CD4-positive, CD25-positive, alpha-beta regulatory T cell (primary cell): ENCODE measurements at regions not wholly inside any gene's neighbourhood (a gene's known extent, or its start where the extent isn't known, plus 50 kb on each side); places are given as distances from the start of the nearest gene placed in this dataset.

Source experiments
- ATAC-seq, 2 donors: fragments of 150-1000 bp; cut with Tn5 transposase; one replicate each; pipeline ENCODE4 v1.10.0; 2021; ENCODE audit warnings: low read depth in 2 of 2, moderate number of reproducible peaks in 2 of 2, moderate library complexity in 1 of 2
- DNase-seq, 3 donors: peaks; one replicate each; pipeline versions ENCODE4 v3.0.0 to v3.0.0-alpha.2; 2012 to 2022; ENCODE audit warnings: mixed read lengths in 1 of 3
- H3K27ac ChIP-seq: one replicate; pipeline ENCODE4 v1.7.0; 2013; ENCODE audit warnings: mild to moderate bottlenecking, low read length; ENCODE audit not compliant: insufficient read depth, poor library complexity, severe bottlenecking
- H3K27me3 ChIP-seq: one replicate; pipeline ENCODE4 v1.7.0; 2013; ENCODE audit warnings: low read length; ENCODE audit not compliant: control insufficient read depth, insufficient read depth
- H3K36me3 ChIP-seq: one replicate; pipeline ENCODE4 v1.7.0; 2013; ENCODE audit warnings: mild to moderate bottlenecking, low read length, moderate library complexity; ENCODE audit not compliant: control insufficient read depth, insufficient read depth
- H3K4me1 ChIP-seq: 2 replicates; pipeline ENCODE4 v1.7.0; 2013; ENCODE audit warnings: mild to moderate bottlenecking, low read length; ENCODE audit not compliant: insufficient read depth, control insufficient read depth, poor library complexity, severe bottlenecking
- H3K4me3 ChIP-seq: one replicate; pipeline ENCODE4 v1.7.0; 2013; ENCODE audit warnings: low read depth, mild to moderate bottlenecking, low read length, moderate library complexity
- H3K9me3 ChIP-seq, 2 experiments: 1 replicate in 1 of 2; 2 replicates in 1 of 2; pipeline ENCODE4 v1.7.0; 2013; ENCODE audit warnings: low read length in 2 of 2, mild to moderate bottlenecking in 1 of 2, moderate library complexity in 1 of 2; ENCODE audit not compliant: control insufficient read depth in 2 of 2
- H3K27ac Mint-ChIP-seq, 3 donors: one replicate each; pipeline ENCODE4 v1.8.0; 2020 to 2022; ENCODE audit warnings: mild to moderate bottlenecking in 3 of 3, mixed read lengths in 3 of 3, moderate library complexity in 2 of 3
- H3K27me3 Mint-ChIP-seq: one replicate; pipeline ENCODE4 v1.8.0; 2022; ENCODE audit warnings: mild to moderate bottlenecking, mixed read lengths
- H3K36me3 Mint-ChIP-seq: one replicate; pipeline ENCODE4 v1.8.0; 2020; ENCODE audit warnings: mixed read lengths
- H3K4me1 Mint-ChIP-seq, 4 donors: one replicate each; pipeline ENCODE4 v1.8.0; 2020 to 2022; ENCODE audit warnings: mixed read lengths in 4 of 4, mild to moderate bottlenecking in 1 of 4
- H3K4me3 Mint-ChIP-seq, 4 donors: one replicate each; pipeline ENCODE4 v1.8.0; 2020 to 2022; ENCODE audit warnings: mild to moderate bottlenecking in 4 of 4, mixed read lengths in 4 of 4, moderate library complexity in 3 of 4
- H3K9me3 Mint-ChIP-seq, 7 donors: one replicate each; pipeline ENCODE4 v1.8.0; 2020 to 2022; ENCODE audit warnings: mixed read lengths in 7 of 7, mild to moderate bottlenecking in 3 of 7, moderate library complexity in 2 of 7

DNA sequence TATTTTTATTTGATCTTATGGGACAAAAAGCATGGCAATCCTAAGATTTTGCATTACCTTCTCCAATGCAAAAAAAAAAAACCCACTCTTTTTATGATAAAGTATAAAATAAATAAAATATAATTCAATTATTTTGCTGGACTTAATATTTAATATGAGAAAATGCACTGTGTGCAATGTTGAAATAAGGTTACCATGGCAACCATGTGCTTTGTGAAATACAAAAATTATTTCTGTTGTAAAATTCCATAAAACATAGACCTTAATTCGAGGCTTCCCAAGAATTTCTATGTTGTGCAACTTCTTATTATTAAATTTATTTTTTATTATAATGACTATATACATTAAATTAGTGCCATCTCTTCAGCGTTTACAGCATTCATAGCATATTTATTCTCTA, 989.5 kb downstream of the MRPL39 start:
- no peak overlapping the region for H3K4me3 ChIP-seq
- Mint-ChIP-seq H3K36me3 (no peaks in the 10 kb centered on the region), H3K4me3 (no peak overlapping the region), H3K27ac (no peak overlapping the region), H3K9me3 (peaks cover 0 to 11% (median 5%) of the 10 kb centered on the region in 7 donors), H3K4me1 (no peaks in the 10 kb centered on the region), H3K27me3 (no peaks in the 10 kb centered on the region)
- H3K4me1 ChIP-seq, result no peaks in the 10 kb centered on the region
- H3K36me3 ChIP-seq, result no peaks in the 10 kb centered on the region
- H3K9me3 ChIP-seq, result no peaks in the 10 kb centered on the region
- ATAC-seq (no peak), DNase-seq (no peak)
- no peaks in the 10 kb centered on the region for H3K27me3 ChIP-seq
- H3K27ac ChIP-seq, result no peak overlapping the region

DNA sequence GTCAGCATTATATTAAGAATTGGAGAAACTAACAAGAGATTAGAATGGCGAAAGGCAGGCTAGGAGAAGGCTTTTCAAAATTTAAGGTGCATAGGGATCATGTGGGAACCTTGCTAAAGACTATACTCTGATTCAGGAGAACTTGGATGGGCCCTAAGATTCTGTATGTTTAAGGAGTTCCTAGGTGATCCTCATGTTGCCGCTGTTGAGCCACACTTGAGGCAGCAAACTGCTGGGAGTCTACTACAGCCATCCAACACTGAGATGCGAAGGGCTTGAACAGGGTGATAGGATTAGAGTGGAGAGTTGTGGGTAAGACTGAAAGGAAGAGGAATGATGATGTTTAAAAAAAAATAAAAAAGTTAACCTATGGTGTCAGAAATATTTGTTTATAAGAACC, 1013.2 kb downstream of the MRPL39 start:
- no peaks in the 10 kb centered on the region for H3K9me3 ChIP-seq
- ATAC-seq (no peak), DNase-seq (no peak)
- no peaks in the 10 kb centered on the region for H3K36me3 Mint-ChIP-seq
- H3K4me1 ChIP-seq, result no peaks in the 10 kb centered on the region
- peaks cover 0 to 16% (median 7%) of the 10 kb centered on the region in 7 donors for H3K9me3 Mint-ChIP-seq
- no peak overlapping the region for H3K27ac Mint-ChIP-seq
- H3K4me3 Mint-ChIP-seq, result no peak overlapping the region
- H3K27me3 Mint-ChIP-seq, result no peaks in the 10 kb centered on the region
- no peak overlapping the region for H3K4me3 ChIP-seq
- no peaks in the 10 kb centered on the region for H3K36me3 ChIP-seq
- no peak overlapping the region for H3K27ac ChIP-seq
- no peaks in the 10 kb centered on the region for H3K27me3 ChIP-seq
- no peaks in the 10 kb centered on the region for H3K4me1 Mint-ChIP-seq

DNA sequence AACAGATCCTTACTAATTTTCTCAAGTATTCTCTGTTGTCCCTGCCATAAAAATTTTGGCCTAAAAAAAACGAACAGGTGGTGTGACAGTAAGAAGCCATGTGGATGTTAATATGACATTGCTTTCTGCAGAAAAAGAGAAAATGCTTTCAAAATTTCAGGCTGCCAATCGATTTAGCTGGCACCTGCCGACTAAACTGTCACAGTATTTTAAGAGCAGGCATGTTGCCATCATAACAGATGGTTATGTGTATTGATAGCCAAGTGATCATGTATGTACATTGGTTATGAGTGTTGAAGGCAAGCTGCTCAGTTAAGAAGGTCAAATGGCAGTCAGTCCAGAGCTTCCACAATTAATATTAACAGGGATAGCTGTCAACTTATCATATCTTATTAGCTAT, 1017.0 kb downstream of the MRPL39 start:
- H3K36me3 Mint-ChIP-seq, result no peaks in the 10 kb centered on the region
- Histone ChIP-seq H3K27ac (no peak overlapping the region), H3K36me3 (no peaks in the 10 kb centered on the region), H3K4me1 (no peaks in the 10 kb centered on the region), H3K27me3 (no peaks in the 10 kb centered on the region), H3K4me3 (no peak overlapping the region), H3K9me3 (no peaks in the 10 kb centered on the region)
- H3K4me3 Mint-ChIP-seq, result no peak overlapping the region
- no peak overlapping the region for H3K27ac Mint-ChIP-seq
- no peaks in the 10 kb centered on the region for H3K27me3 Mint-ChIP-seq
- no peak for DNase-seq
- peaks cover 3 to 15% (median 7%) of the 10 kb centered on the region in 7 donors for H3K9me3 Mint-ChIP-seq
- ATAC-seq, result no peak
- no peaks in the 10 kb centered on the region for H3K4me1 Mint-ChIP-seq

DNA sequence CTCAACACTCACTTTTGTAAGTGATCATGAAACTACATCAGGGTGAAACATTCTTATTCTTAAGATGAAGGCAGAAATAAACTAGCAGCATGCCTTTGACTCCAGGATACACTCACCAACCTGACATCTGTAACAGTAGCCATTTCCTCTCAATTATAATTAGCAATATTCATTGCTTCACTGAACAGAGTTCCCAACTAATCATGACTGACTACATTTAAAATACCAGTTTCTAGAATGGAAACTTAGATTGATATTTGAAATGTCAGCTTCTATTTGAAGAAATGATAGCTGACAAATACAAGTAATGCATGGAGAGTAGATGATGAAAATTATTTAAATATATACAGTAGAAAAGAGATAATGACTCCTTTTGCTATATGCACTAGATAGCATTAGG, 1023.8 kb downstream of the MRPL39 start:
- ATAC-seq (no peak), DNase-seq (no peak)
- no peak overlapping the region for H3K27ac Mint-ChIP-seq
- Histone ChIP-seq H3K36me3 (no peaks in the 10 kb centered on the region), H3K9me3 (no peaks in the 10 kb centered on the region), H3K27me3 (no peaks in the 10 kb centered on the region), H3K4me3 (no peak overlapping the region), H3K4me1 (no peaks in the 10 kb centered on the region), H3K27ac (no peak overlapping the region)
- peaks cover under 1 to 10% (median 6%) of the 10 kb centered on the region in 7 donors for H3K9me3 Mint-ChIP-seq
- no peak overlapping the region for H3K4me3 Mint-ChIP-seq
- H3K4me1 Mint-ChIP-seq, result no peaks in the 10 kb centered on the region
- no peaks in the 10 kb centered on the region for H3K36me3 Mint-ChIP-seq
- no peaks in the 10 kb centered on the region for H3K27me3 Mint-ChIP-seq

DNA sequence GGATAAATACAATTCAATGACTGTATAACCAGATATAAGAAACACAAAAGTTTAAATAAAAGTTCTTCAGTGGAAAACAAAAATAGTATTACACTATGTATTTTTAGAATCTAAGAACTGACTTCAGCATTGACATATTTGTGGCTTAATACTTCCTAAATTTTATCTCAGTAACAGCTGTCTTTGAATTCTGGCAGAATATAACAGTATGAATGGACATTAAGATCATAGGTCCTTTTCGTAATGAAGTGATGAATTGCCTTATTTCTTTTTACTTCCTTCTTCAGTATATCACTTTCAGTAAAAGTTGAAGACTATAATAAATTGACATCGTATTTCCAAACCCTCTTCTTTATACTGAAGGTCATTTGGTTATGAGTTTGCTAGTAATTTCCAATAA, 1030.0 kb downstream of the MRPL39 start:
- H3K4me3 Mint-ChIP-seq, result no peak overlapping the region
- H3K9me3 Mint-ChIP-seq, result peaks cover 0 to 5% (median 4%) of the 10 kb centered on the region in 7 donors
- Histone ChIP-seq H3K36me3 (no peaks in the 10 kb centered on the region), H3K4me1 (no peaks in the 10 kb centered on the region), H3K27me3 (no peaks in the 10 kb centered on the region), H3K9me3 (no peaks in the 10 kb centered on the region), H3K4me3 (no peak overlapping the region), H3K27ac (no peak overlapping the region)
- no peaks in the 10 kb centered on the region for H3K4me1 Mint-ChIP-seq
- no peaks in the 10 kb centered on the region for H3K36me3 Mint-ChIP-seq
- ATAC-seq (no peak), DNase-seq (no peak)
- no peaks in the 10 kb centered on the region for H3K27me3 Mint-ChIP-seq
- H3K27ac Mint-ChIP-seq, result no peak overlapping the region

DNA sequence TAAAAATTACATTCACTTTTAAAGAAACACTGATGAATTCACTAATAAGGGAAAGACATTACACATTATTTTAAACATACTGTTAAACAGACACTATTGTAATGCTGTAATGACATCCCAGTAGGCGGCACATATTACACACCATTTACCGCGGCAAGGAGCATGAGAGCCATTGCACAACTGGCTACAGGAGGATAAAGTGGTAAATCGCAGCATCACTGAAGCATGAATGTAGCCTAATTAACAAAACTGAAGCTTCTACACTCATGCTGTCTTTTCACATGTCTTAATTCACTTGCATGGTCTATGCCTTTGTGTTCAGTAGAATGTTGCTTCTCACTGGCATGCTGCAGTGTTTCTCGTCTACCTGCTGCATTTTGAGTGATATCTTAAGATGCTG, 1046.0 kb downstream of the MRPL39 start:
- peaks cover 0 to 35% (median 14%) of the 10 kb centered on the region in 7 donors for H3K9me3 Mint-ChIP-seq
- no peaks in the 10 kb centered on the region for H3K27me3 Mint-ChIP-seq
- no peaks in the 10 kb centered on the region for H3K4me1 Mint-ChIP-seq
- H3K27ac Mint-ChIP-seq, result no peak overlapping the region
- H3K4me3 Mint-ChIP-seq, result no peak overlapping the region
- no peaks in the 10 kb centered on the region for H3K36me3 Mint-ChIP-seq
- H3K4me3 ChIP-seq, result no peak overlapping the region
- no peak for ATAC-seq
- H3K4me1 ChIP-seq, result no peaks in the 10 kb centered on the region
- no peaks in the 10 kb centered on the region for H3K36me3 ChIP-seq
- no peak for DNase-seq
- peaks cover 0 to 5% of the 10 kb centered on the region in 2 experiments for H3K9me3 ChIP-seq
- H3K27me3 ChIP-seq, result no peaks in the 10 kb centered on the region
- no peak overlapping the region for H3K27ac ChIP-seq

DNA sequence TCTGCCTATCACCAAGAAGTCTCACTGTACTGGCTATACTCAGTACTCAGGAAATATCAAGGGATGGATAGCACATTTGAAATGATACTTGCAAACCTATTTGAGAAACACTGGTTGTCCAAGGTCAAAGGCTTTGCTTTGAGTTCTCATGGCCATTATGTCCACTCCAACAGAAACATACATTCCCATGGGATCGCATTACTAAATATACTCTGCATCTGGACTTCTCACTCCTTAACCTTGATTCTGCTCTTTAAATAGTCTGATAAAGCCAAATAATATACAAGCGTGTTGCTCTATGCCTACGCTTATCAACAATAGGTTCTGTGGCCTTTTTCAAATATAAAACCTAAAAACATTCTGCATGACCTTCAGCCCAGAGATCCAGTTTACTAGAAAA, 1054.8 kb downstream of the MRPL39 start:
- Histone ChIP-seq H3K4me3 (no peak overlapping the region), H3K9me3 (peaks cover 7 to 10% of the 10 kb centered on the region in 2 experiments), H3K4me1 (no peaks in the 10 kb centered on the region), H3K27ac (no peak overlapping the region), H3K36me3 (no peaks in the 10 kb centered on the region), H3K27me3 (no peaks in the 10 kb centered on the region)
- no peak for DNase-seq
- Mint-ChIP-seq H3K36me3 (no peaks in the 10 kb centered on the region), H3K4me3 (no peak overlapping the region), H3K9me3 (peaks cover 0 to 13% (median 8%) of the 10 kb centered on the region in 7 donors), H3K4me1 (no peaks in the 10 kb centered on the region), H3K27me3 (no peaks in the 10 kb centered on the region), H3K27ac (no peak overlapping the region)
- no peak for ATAC-seq

DNA sequence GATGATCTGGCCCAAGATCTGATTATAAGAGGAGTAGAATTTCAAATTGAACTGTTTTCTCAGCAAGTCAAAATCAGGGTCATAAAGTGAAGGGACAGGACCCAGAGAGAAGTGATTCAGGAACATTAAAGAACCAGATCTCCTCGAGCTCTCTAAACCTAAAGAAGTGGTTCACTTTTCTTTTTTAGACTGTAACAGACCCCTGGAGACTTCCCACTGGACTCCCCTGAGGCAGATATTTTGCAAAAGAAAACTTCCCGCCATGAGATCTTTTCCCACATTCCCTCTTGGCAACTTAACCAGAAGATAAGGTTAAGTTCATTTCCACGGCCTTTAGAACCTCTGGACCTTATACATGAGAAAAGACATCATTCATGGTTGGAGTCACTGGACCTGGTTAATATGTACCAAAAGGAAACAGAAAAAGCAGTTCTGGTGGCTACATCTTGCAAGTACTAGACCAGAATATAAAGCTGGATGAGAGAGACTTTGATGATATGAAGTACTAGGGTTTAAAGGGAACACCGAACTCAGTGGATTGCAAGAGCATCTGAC, 1061.4 kb downstream of the MRPL39 start:
- ATAC-seq (no peak), DNase-seq (no peak)
- no peaks in the 10 kb centered on the region for H3K4me1 Mint-ChIP-seq
- no peaks in the 10 kb centered on the region for H3K27me3 ChIP-seq
- no peak overlapping the region for H3K27ac Mint-ChIP-seq
- H3K4me3 Mint-ChIP-seq, result no peak overlapping the region
- H3K9me3 ChIP-seq, result peaks cover 0 to 1% of the 10 kb centered on the region in 2 experiments
- no peaks in the 10 kb centered on the region for H3K36me3 Mint-ChIP-seq
- peaks cover 0 to 19% (median 0%) of the 10 kb centered on the region in 7 donors for H3K9me3 Mint-ChIP-seq
- H3K27ac ChIP-seq, result no peak overlapping the region
- H3K27me3 Mint-ChIP-seq, result no peaks in the 10 kb centered on the region
- no peak overlapping the region for H3K4me3 ChIP-seq
- no peaks in the 10 kb centered on the region for H3K36me3 ChIP-seq
- H3K4me1 ChIP-seq, result no peaks in the 10 kb centered on the region
